NCI-H146 (cell line): ENCODE measurements at regions not wholly inside any gene's neighbourhood (a gene's known extent, or its start where the extent isn't known, plus 50 kb on each side); places are given as distances from the start of the nearest gene placed in this dataset.

Experiments
- DNase-seq: peaks from one replicate; lab custom pipeline; 2025; lab: John Stamatoyannopoulos, UW

- no peak for DNase-seq
Measured at GRCh38 chr6:145480024-145480423, 255.3 kb downstream of the EPM2A start.

GRCh38 chr6:145483191-145483996 is 251.9 kb downstream of the EPM2A start:
- DNase-seq: no peak

- no peak for DNase-seq
Measured at GRCh38 chr6:145485288-145485687, 250.0 kb downstream of the EPM2A start.

GRCh38 chr6:145486306-145486705 is 249.0 kb downstream of the EPM2A start:
- no peak for DNase-seq

- no peak for DNase-seq
Measured at GRCh38 chr6:145489583-145489982, 245.7 kb downstream of the EPM2A start.

- DNase-seq: no peak
Measured at GRCh38 chr6:145490068-145490467, 245.3 kb downstream of the EPM2A start.

- DNase-seq: no peak
Measured at GRCh38 chr6:145491126-145491525, 244.2 kb downstream of the EPM2A start.

GRCh38 chr6:145497006-145497405 is 238.3 kb downstream of the EPM2A start:
- no peak for DNase-seq

GRCh38 chr6:145498425-145498824 is 236.9 kb downstream of the EPM2A start:
- no peak for DNase-seq

GRCh38 chr6:145502416-145502815 is 232.9 kb downstream of the EPM2A start:
- peak; percentile 4 for DNase-seq

GRCh38 chr6:145506136-145506535 is 229.2 kb downstream of the EPM2A start:
- no peak for DNase-seq

GRCh38 chr6:145506565-145506964 is 228.8 kb downstream of the EPM2A start:
- DNase-seq: no peak

GRCh38 chr6:145507239-145507638 is 228.1 kb downstream of the EPM2A start:
- DNase-seq: no peak

GRCh38 chr6:145508107-145508506 is 227.2 kb downstream of the EPM2A start:
- no peak for DNase-seq

GRCh38 chr6:145517492-145517891 is 217.8 kb downstream of the EPM2A start:
- no peak for DNase-seq

- no peak for DNase-seq
Measured at GRCh38 chr6:145525038-145525437, 210.3 kb downstream of the EPM2A start.

- DNase-seq: no peak
Measured at GRCh38 chr6:145529582-145529981, 205.7 kb downstream of the EPM2A start.

GRCh38 chr6:145530454-145530853 is 204.9 kb downstream of the EPM2A start:
- DNase-seq: no peak

GRCh38 chr6:145531032-145531431 is 204.3 kb downstream of the EPM2A start:
- no peak for DNase-seq

GRCh38 chr6:145531822-145532221 is 203.5 kb downstream of the EPM2A start:
- DNase-seq: no peak

- DNase-seq: no peak
Measured at GRCh38 chr6:145532361-145532760, 203.0 kb downstream of the EPM2A start.

GRCh38 chr6:145534989-145535388 is 200.3 kb downstream of the EPM2A start:
- no peak for DNase-seq

GRCh38 chr6:145538989-145539388 is 196.3 kb downstream of the EPM2A start:
- no peak for DNase-seq

GRCh38 chr6:145539831-145540230 is 195.5 kb downstream of the EPM2A start:
- DNase-seq: no peak
